Thymus (tissue), 11 donors: ENCODE measurements at regions not wholly inside any gene's neighbourhood (a gene's known extent, or its start where the extent isn't known, plus 50 kb on each side); places are given as distances from the start of the nearest gene placed in this dataset.

ENCODE experiments used
- DNase-seq, 9 donors: peaks; one replicate each; pipeline ENCODE4 v3.0.0-alpha.2; 2013; ENCODE audit warnings: low spot score in 9 of 9, low read depth in 6 of 9, missing footprints in 1 of 9
- H3K27ac ChIP-seq, 2 donors: one replicate each; pipeline ENCODE4 v1.5.1; 2013; ENCODE audit warnings: control low read depth in 1 of 2, low read depth in 1 of 2, low read length in 1 of 2, mild to moderate bottlenecking in 1 of 2, moderate library complexity in 1 of 2
- H3K27me3 ChIP-seq, 2 donors: one replicate each; pipeline ENCODE4 v1.5.1; 2013; ENCODE audit warnings: low read length in 1 of 2; ENCODE audit not compliant: control insufficient read depth in 2 of 2, insufficient read depth in 1 of 2
- H3K36me3 ChIP-seq, 2 donors: one replicate each; pipeline ENCODE4 v1.5.1; 2013; ENCODE audit warnings: low read length in 1 of 2, mild to moderate bottlenecking in 1 of 2, moderate library complexity in 1 of 2; ENCODE audit not compliant: control insufficient read depth in 2 of 2, insufficient read depth in 2 of 2
- H3K4me1 ChIP-seq, 2 donors: one replicate each; pipeline ENCODE4 v1.5.1; 2013; ENCODE audit warnings: low read length in 2 of 2; ENCODE audit not compliant: control insufficient read depth in 2 of 2, insufficient read depth in 2 of 2
- H3K4me3 ChIP-seq, 2 donors: one replicate each; pipeline ENCODE4 v1.5.1; 2013; ENCODE audit warnings: low read length in 2 of 2, control low read depth in 1 of 2, mild to moderate bottlenecking in 1 of 2
- H3K9me3 ChIP-seq, 2 donors: one replicate each; pipeline ENCODE4 v1.5.1; 2013; ENCODE audit warnings: low read length in 1 of 2, mild to moderate bottlenecking in 1 of 2; ENCODE audit not compliant: control insufficient read depth in 2 of 2, insufficient read depth in 1 of 2
- WGBS: extraction: QIAGEN DNeasy Blood & Tissue Kit; methylation state at CpG from one replicate; pipeline ENCODE4 v1.1.7; 2013; 5-methylcytosine and 5-hydroxymethylcytosine counted together
- donor health status: healthy.

DNA sequence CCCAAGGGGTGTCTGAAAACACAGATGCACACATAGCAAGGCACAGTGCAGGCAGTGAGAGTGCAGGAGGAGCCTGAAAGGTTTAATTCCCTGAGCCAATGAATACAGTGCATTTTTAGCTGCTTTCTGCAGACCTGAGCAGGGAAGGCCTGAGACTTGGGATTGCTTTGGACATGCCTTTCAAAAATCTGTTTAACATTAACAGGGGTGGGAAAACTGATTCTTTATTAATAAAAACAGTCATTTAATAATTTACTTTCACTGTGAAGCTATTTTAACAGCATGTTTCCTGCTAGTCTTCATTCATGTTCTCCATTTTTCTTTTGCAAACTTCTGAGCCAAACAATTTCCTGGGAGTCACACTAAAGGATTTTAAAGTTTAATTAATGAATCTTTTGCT lies 488.1 kb downstream of the SMARCA1 start:
- Histone ChIP-seq H3K4me1 (no peaks in the 10 kb centered on the region), H3K4me3 (no peak overlapping the region), H3K36me3 (no peaks in the 10 kb centered on the region), H3K27ac (no peak overlapping the region), H3K27me3 (no peaks in the 10 kb centered on the region), H3K9me3 (no peaks in the 10 kb centered on the region)
- no peak for DNase-seq

DNA sequence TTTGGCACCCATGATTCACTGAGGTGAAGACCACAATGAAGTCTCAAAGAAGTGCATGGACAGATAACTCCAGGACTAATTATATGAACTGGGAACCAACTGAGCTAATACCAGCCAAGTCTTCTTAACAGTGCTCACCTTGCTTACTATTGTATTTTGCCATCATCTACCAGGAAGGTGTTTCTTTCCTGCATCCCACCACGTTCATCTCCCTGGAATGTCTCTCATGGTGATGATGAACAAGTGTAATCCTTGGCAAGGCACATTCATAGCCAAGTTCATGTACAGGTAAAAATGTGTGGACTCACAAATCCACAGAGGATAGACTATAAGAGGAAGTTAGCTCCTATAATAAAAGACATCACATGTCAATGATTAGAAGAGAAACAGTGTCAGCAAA lies 489.1 kb downstream of the SMARCA1 start:
- Histone ChIP-seq H3K4me1 (no peaks in the 10 kb centered on the region), H3K27me3 (no peaks in the 10 kb centered on the region), H3K27ac (no peak overlapping the region), H3K36me3 (no peaks in the 10 kb centered on the region), H3K9me3 (no peaks in the 10 kb centered on the region), H3K4me3 (no peak overlapping the region)
- WGBS, result 59% methylated on average over 1 of the region's 1 CpG
- DNase-seq, result no peak

DNA sequence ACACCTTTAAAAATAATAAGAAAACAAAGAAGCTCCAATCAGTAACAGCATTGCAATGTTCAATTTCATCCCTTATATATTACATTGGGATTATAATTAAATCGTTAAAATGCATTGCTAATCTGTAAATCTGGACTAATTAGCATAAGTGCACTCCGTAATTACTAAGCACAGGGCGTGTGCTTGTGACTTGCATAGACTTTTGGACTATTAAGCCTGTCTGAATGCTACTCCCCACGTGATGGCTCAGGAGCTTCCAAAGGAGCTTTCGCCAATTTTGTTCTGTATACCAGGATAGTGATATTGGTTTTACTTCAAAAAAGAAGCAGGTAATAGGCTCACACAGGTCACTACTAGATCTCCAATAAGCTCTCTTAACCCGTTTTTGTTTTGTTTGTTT lies 497.1 kb downstream of the SMARCA1 start:
- Histone ChIP-seq H3K27me3 (no peaks in the 10 kb centered on the region), H3K9me3 (no peaks in the 10 kb centered on the region), H3K27ac (no peak overlapping the region), H3K36me3 (no peaks in the 10 kb centered on the region), H3K4me3 (no peak overlapping the region), H3K4me1 (no peaks in the 10 kb centered on the region)
- no peak for DNase-seq
- WGBS, result 87% methylated on average over 6 of the region's 6 CpGs

DNA sequence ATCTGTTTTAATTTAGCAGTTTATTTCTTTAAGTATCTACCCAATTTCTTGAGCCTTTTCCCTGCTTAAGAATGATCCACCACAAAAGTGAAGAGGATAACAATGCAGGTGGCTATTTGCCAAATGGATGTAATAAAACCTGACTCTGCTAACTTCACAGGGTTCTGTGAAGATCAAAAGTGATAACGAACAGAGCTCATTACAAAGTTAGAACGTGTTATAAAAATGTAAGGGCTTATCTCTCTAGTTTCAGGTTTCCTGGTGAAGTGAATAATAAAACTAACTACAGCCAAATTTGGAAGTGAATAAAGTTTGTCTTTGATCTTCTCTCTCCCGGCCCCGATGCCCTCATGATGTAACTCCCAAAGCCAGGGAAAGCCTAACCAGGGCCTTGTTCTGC lies 497.9 kb downstream of the SMARCA1 start:
- DNase-seq, result no peak
- 5% methylated on average over 4 of the region's 4 CpGs for WGBS

DNA sequence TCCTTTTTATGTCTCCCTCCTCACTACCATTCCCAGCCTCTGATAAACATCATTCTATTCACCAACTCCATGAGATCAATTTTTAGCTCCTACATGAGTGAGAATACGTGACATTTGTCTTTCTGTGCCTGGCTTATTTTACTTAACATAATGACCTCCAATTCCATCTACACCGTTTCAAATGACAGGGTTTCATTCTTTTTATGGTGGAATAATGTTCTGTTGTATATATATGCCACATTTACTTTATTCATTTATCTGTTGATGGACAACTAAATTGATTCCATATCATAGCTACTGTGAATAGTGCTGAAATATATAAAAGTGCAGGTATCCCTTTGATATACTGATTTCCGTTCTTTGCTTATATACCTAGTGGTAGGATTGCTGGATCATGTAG lies 503.9 kb downstream of the SMARCA1 start:
- no peaks in the 10 kb centered on the region for H3K36me3 ChIP-seq
- no peak overlapping the region for H3K27ac ChIP-seq
- H3K4me3 ChIP-seq, result no peak overlapping the region
- H3K9me3 ChIP-seq, result no peaks in the 10 kb centered on the region
- no peaks in the 10 kb centered on the region for H3K4me1 ChIP-seq
- DNase-seq, result no peak
- WGBS, result 92% methylated on average over 3 of the region's 3 CpGs
- H3K27me3 ChIP-seq, result no peaks in the 10 kb centered on the region

More for the DNA sequence above, 497.9 kb downstream of the SMARCA1 start:
- no peaks in the 10 kb centered on the region for H3K4me1 ChIP-seq
- no peak overlapping the region for H3K4me3 ChIP-seq
- H3K9me3 ChIP-seq, result no peaks in the 10 kb centered on the region
- no peaks in the 10 kb centered on the region for H3K36me3 ChIP-seq
- H3K27ac ChIP-seq, result no peak overlapping the region
- H3K27me3 ChIP-seq, result no peaks in the 10 kb centered on the region

DNA sequence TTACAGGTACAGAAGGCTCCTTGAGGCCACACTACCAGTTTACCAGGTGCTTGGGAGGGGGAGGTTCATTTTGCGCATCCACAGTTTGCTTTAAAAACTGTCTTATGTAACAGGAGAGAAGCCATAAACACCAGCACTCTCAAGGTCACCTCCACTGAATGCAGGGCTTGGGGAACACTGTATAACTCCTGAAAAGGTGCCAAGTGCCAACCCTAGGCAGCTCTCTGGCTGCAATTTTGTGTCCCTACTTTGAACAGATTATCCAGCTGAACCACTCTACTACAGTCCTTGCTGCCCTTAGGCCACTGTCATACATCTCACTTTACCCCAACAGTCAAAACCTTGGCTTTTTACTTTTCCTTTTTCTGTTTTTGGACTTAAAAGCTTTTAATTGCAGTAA lies 507.9 kb downstream of the SMARCA1 start:
- Histone ChIP-seq H3K4me3 (no peak overlapping the region), H3K36me3 (no peaks in the 10 kb centered on the region), H3K4me1 (no peaks in the 10 kb centered on the region), H3K27me3 (no peaks in the 10 kb centered on the region), H3K27ac (no peak overlapping the region), H3K9me3 (no peaks in the 10 kb centered on the region)
- WGBS, result 93% methylated on average over 1 of the region's 1 CpG
- no peak for DNase-seq

DNA sequence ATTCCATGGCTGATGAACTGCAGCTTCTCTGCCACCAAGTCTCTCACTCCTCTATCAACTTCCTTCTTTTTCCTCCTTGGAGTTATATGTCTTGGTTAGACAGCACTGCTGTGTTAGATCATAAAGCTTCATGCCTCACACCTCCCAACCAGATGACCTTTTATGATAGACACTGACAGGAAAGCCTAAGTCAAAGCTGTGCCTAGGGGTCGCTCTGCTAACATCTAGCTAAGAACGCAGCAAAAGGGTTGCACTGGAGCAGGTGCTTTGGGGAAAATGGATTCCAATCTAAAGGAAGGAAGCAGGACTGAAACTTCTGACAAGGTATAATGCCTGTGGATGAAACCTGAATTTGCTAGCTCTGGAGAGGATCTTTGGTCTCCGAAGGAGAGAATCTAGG lies 509.7 kb downstream of the SMARCA1 start:
- Histone ChIP-seq H3K9me3 (no peaks in the 10 kb centered on the region), H3K27me3 (no peaks in the 10 kb centered on the region), H3K4me3 (no peak overlapping the region), H3K36me3 (no peaks in the 10 kb centered on the region), H3K4me1 (no peaks in the 10 kb centered on the region), H3K27ac (no peak overlapping the region)
- DNase-seq, result no peak
- WGBS, result 79% methylated on average over 3 of the region's 3 CpGs

DNA sequence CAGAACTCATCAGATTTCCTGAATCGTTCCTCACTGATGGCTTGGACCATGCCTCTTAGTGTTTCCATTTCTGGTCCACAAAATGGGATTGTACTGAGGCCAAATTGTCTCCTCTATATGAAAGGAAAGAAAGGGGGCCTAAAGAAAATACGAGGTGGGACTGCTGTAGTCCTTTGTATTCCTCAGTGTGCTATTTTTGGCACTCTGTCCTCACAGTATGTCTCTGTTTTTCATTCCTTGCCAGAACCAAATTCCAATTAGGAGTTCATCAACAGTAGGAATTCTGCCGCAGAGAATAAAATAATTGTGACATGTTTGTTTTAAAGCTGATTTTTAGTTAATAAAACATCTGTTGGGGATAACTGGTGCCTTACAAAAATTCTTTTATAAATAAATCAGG lies 515.7 kb downstream of the SMARCA1 start:
- DNase-seq, result no peak
- Histone ChIP-seq H3K4me3 (no peak overlapping the region), H3K27ac (no peak overlapping the region), H3K4me1 (no peaks in the 10 kb centered on the region), H3K36me3 (no peaks in the 10 kb centered on the region), H3K27me3 (no peaks in the 10 kb centered on the region), H3K9me3 (no peaks in the 10 kb centered on the region)
- 82% methylated on average over 3 of the region's 3 CpGs for WGBS

DNA sequence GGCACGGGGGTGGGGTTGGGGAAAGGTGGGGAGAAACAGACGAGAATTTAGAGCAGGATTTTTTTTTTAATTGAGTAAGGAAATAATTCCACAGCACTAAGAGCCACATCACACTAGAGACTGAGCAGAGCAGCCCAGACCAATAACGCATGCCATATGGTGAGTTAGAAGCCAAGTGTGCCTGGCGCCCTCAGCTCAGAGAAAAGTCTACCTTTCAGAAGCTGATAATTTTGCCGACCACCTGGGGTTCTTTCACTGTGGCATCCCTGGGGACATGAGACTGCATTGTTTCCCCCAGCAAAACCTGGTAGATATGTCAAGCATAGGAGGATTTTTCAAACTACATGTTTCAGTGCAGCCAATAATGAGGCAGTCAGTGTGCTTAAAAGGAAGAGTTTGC lies 516.8 kb downstream of the SMARCA1 start:
- no peaks in the 10 kb centered on the region for H3K27me3 ChIP-seq
- no peak overlapping the region for H3K4me3 ChIP-seq
- H3K27ac ChIP-seq, result no peak overlapping the region
- 88% methylated on average over 5 of the region's 5 CpGs for WGBS
- H3K36me3 ChIP-seq, result no peaks in the 10 kb centered on the region
- H3K4me1 ChIP-seq, result no peaks in the 10 kb centered on the region
- H3K9me3 ChIP-seq, result no peaks in the 10 kb centered on the region
- no peak for DNase-seq

DNA sequence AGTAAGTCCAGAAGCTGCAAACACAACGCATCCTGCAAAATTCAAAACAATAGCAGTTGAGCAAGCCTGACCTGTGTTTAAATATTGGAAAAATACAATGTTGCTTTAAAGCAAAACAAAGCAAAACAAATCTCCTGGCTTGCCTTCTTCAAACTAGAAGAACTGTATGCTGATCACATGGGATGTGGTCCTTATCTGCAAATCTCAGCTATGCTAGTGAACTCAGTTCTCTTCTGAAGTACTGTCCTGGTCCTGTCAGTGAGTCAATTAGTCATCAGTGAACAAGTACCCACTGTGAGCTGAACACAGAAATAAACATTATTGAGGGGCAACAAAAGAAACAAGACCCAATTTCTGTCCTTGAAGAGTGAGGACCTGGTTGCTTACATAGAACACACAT lies 522.5 kb downstream of the SMARCA1 start:
- 76% methylated on average over 1 of the region's 1 CpG for WGBS
- Histone ChIP-seq H3K36me3 (no peaks in the 10 kb centered on the region), H3K4me1 (no peaks in the 10 kb centered on the region), H3K9me3 (no peaks in the 10 kb centered on the region), H3K27ac (no peak overlapping the region), H3K27me3 (no peaks in the 10 kb centered on the region), H3K4me3 (no peak overlapping the region)
- no peak for DNase-seq
